DND-41 (cell line): ENCODE measurements at regions not wholly inside any gene's neighbourhood (a gene's known extent, or its start where the extent isn't known, plus 50 kb on each side); places are given as distances from the start of the nearest gene placed in this dataset.

Source experiments
- EZH2 ChIP-seq: IDR thresholded peaks from 3 replicates; pipeline ENCODE4 v1.6.1; 2012; ENCODE audit warnings: borderline replicate concordance, low read depth, mild to moderate bottlenecking, moderate library complexity, low read length, inconsistent platforms; ENCODE audit not compliant: severe bottlenecking
- TF ChIP-seq, protein P1 (sequence below): IDR thresholded peaks from 2 replicates; pipeline ENCODE4 v1.5.1; 2012; ENCODE audit warnings: borderline replicate concordance, low read length, moderate library complexity, mild to moderate bottlenecking; ENCODE audit not compliant: poor library complexity, severe bottlenecking; ENCODE audit errors: extremely low read depth

DNA sequence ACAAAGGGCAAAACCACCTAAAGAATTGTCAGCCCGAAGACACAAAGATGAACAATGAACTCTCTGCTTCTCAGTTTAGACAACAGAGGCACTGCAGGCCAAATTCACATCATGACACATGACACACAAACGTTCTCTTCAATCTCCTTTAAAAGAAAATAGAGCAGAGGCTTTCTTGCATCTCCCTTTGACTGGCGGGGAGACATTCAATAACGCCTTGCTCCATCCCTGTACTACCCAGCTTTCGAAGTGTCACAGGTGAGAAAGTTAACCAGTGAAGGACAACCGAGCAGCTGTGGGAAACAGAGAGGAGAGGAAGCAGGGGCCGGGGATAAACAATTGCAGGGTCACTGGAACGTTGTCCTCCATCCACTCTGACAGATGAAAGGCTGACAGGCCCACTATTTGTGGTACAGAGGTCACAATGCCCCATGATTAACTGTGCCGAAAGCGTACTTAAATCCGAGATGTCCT, 130.8 kb downstream of the PHLDA1 start:
- TF ChIP-seq, protein P1, sequence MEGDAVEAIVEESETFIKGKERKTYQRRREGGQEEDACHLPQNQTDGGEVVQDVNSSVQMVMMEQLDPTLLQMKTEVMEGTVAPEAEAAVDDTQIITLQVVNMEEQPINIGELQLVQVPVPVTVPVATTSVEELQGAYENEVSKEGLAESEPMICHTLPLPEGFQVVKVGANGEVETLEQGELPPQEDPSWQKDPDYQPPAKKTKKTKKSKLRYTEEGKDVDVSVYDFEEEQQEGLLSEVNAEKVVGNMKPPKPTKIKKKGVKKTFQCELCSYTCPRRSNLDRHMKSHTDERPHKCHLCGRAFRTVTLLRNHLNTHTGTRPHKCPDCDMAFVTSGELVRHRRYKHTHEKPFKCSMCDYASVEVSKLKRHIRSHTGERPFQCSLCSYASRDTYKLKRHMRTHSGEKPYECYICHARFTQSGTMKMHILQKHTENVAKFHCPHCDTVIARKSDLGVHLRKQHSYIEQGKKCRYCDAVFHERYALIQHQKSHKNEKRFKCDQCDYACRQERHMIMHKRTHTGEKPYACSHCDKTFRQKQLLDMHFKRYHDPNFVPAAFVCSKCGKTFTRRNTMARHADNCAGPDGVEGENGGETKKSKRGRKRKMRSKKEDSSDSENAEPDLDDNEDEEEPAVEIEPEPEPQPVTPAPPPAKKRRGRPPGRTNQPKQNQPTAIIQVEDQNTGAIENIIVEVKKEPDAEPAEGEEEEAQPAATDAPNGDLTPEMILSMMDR = no peak
- TF ChIP-seq EZH2 = no peak
